ENCODE measurements at regions not wholly inside any gene's neighbourhood (a gene's known extent, or its start where the extent isn't known, plus 50 kb on each side); places are given as distances from the start of the nearest gene placed in this dataset.

DNA sequence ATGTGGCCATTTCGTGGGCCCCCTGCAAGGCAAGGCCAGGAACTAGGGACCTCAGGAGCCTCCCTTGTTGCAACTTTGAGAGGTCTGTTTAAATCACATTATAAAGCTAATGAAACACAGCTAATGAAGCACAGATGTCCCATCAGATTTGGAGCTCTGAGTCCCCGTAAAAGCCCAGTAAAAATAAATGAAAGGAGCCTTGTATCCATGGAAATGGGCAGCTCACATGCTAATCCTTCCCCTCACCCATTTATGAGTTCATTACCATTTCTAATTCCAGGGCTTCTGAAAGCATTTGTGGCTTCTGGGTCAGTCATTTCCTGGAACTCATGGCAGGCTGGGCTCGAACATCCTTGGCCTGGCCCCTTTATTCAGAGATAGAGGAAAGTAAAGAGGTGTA, 274.8 kb downstream of the SS18 start:
- intact Hi-C loops (cut with micrococcal nuclease; ENCODE audit: unreplicated experiment) = no loop called here
- no peaks in the 10 kb centered on the region for H3K36me3 Mint-ChIP-seq (ENCODE audit: insufficient read depth, unreplicated experiment)
- TF ChIP-seq, protein P1, sequence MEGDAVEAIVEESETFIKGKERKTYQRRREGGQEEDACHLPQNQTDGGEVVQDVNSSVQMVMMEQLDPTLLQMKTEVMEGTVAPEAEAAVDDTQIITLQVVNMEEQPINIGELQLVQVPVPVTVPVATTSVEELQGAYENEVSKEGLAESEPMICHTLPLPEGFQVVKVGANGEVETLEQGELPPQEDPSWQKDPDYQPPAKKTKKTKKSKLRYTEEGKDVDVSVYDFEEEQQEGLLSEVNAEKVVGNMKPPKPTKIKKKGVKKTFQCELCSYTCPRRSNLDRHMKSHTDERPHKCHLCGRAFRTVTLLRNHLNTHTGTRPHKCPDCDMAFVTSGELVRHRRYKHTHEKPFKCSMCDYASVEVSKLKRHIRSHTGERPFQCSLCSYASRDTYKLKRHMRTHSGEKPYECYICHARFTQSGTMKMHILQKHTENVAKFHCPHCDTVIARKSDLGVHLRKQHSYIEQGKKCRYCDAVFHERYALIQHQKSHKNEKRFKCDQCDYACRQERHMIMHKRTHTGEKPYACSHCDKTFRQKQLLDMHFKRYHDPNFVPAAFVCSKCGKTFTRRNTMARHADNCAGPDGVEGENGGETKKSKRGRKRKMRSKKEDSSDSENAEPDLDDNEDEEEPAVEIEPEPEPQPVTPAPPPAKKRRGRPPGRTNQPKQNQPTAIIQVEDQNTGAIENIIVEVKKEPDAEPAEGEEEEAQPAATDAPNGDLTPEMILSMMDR (IDR thresholded peaks at IDR 0.05; ENCODE audit: unreplicated experiment) = no peak
- H3K27me3 Mint-ChIP-seq (ENCODE audit: unreplicated experiment) = peaks cover 96% of the 10 kb centered on the region
- CTCF ChIA-PET = no interaction called here
- H3K9me3 Mint-ChIP-seq (ENCODE audit: low read depth, unreplicated experiment) = no peaks in the 10 kb centered on the region
- no peaks in the 10 kb centered on the region for H3K4me1 Mint-ChIP-seq (ENCODE audit: low read depth, unreplicated experiment)
- H3K4me3 Mint-ChIP-seq (ENCODE audit: low read depth, unreplicated experiment) = no peak overlapping the region
- no TSS peak for BruUV-seq (replicated peaks)
- H3K27ac Mint-ChIP-seq (ENCODE audit: unreplicated experiment) = no peak overlapping the region
- no peak for DNase-seq

DNA sequence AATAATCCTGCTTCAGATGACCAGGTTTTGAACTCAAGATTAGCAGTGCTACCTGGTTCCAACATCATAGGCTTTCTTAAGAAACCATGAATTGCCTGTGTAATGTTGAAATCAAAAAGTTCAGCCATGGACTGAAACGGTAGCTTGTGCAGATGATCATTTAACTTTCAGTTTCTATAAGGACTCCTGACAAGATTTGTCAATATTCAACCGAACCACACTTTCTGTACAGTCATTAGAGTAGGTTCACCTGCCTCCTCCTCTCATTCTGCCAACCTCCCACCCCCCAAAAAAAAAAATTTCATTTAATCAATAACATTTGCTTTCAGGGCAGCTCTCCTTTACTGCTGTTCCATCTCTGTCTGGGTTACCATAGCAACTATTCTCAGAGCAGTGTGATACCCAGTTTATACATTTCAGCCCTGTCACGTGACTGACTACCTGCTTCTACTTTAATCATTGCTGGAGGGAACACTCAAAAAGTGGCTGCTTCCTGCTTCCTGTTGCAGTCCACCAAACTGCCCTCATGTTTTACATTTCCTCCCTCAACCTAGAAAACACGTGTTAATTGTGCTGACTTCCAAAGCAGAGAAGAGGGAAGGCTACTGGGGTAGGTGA, 275.5 kb downstream of the SS18 start:
- Mint-ChIP-seq H3K9me3 (ENCODE audit: low read depth, unreplicated experiment) (no peaks in the 10 kb centered on the region), H3K4me3 (ENCODE audit: low read depth, unreplicated experiment) (no peak overlapping the region), H3K36me3 (ENCODE audit: insufficient read depth, unreplicated experiment) (no peaks in the 10 kb centered on the region), H3K27me3 (ENCODE audit: unreplicated experiment) (peaks cover 95% of the 10 kb centered on the region), H3K4me1 (ENCODE audit: low read depth, unreplicated experiment) (no peaks in the 10 kb centered on the region), H3K27ac (ENCODE audit: unreplicated experiment) (no peak overlapping the region)
- no peak for DNase-seq
- TF ChIP-seq, protein P1 (IDR thresholded peaks at IDR 0.05; ENCODE audit: unreplicated experiment) = no peak
- intact Hi-C loops (cut with micrococcal nuclease; ENCODE audit: unreplicated experiment) = no loop called here
- CTCF ChIA-PET = no interaction called here
- BruUV-seq (replicated peaks) = no TSS peak

DNA sequence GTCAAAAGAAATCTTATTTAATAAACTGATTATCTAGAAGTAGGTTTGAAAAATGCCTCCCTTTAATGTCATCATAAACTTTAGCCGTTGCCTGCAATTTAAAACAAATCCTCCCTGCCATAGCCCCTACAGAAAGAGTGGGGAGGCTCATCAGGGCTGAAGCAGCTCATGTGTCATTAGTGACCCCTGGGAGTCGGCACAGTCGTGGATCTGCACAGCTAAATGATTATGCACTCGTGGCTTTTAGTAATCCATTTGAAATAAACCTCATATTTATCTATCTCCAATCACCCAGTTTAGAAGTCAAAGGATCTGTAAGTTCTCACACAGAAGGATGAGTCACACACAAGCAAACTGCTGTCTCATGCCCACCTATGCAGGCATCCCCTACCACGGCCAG, 277.3 kb downstream of the SS18 start:
- CTCF ChIA-PET = no interaction called here
- no peaks in the 10 kb centered on the region for H3K36me3 Mint-ChIP-seq (ENCODE audit: insufficient read depth, unreplicated experiment)
- H3K4me3 Mint-ChIP-seq (ENCODE audit: low read depth, unreplicated experiment) = no peak overlapping the region
- no TSS peak for BruUV-seq (replicated peaks)
- H3K27me3 Mint-ChIP-seq (ENCODE audit: unreplicated experiment) = peaks cover 78% of the 10 kb centered on the region
- H3K27ac Mint-ChIP-seq (ENCODE audit: unreplicated experiment) = no peak overlapping the region
- intact Hi-C loops (cut with micrococcal nuclease; ENCODE audit: unreplicated experiment) = no loop called here
- H3K9me3 Mint-ChIP-seq (ENCODE audit: low read depth, unreplicated experiment) = no peaks in the 10 kb centered on the region
- TF ChIP-seq, protein P1 (IDR thresholded peaks at IDR 0.05; ENCODE audit: unreplicated experiment) = no peak
- H3K4me1 Mint-ChIP-seq (ENCODE audit: low read depth, unreplicated experiment) = no peaks in the 10 kb centered on the region
- DNase-seq = no peak

DNA sequence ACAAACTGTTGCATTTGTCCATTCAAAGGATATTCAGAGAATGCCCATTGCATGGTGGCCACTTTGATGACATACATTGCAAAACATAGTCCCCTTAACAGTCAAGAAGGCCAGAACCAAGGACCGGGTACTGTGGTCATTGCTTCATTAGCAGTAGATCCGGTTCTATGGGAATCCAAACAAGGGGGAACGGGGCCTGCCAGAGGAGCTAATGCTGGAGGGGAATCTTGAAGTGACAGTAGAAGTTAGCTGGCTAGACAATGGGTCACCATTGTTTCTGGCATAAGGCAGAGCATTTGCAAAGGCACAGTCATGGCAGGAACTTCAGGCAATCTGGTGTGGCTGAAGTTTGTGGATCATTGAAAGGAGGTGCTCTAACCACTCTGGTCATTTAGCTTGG, 279.7 kb downstream of the SS18 start:
- no peak overlapping the region for H3K27ac Mint-ChIP-seq (ENCODE audit: unreplicated experiment)
- BruUV-seq (replicated peaks) = no TSS peak
- TF ChIP-seq, protein P1 (IDR thresholded peaks at IDR 0.05; ENCODE audit: unreplicated experiment) = no peak
- H3K4me1 Mint-ChIP-seq (ENCODE audit: low read depth, unreplicated experiment) = no peaks in the 10 kb centered on the region
- no peak for DNase-seq
- H3K9me3 Mint-ChIP-seq (ENCODE audit: low read depth, unreplicated experiment) = no peaks in the 10 kb centered on the region
- intact Hi-C loops (cut with micrococcal nuclease; ENCODE audit: unreplicated experiment) = no loop called here
- H3K4me3 Mint-ChIP-seq (ENCODE audit: low read depth, unreplicated experiment) = no peak overlapping the region
- H3K36me3 Mint-ChIP-seq (ENCODE audit: insufficient read depth, unreplicated experiment) = no peaks in the 10 kb centered on the region
- H3K27me3 Mint-ChIP-seq (ENCODE audit: unreplicated experiment) = peaks cover 55% of the 10 kb centered on the region
- CTCF ChIA-PET = no interaction called here
